HG02588 (cell line): ENCODE measurements at regions not wholly inside any gene's neighbourhood (a gene's known extent, or its start where the extent isn't known, plus 50 kb on each side); places are given as distances from the start of the nearest gene placed in this dataset.
A peak's percentile ranks its signal among the peaks of the same experiment; 100 is the strongest.
"Not testable (repeated sequence)": the region's sequence is repeated elsewhere in the genome, so short reads cannot be mapped to it uniquely, and the experiment has no call there.

Experiments used
- ATAC-seq: cut with Tn5 transposase; IDR thresholded peaks from one replicate; pipeline ENCODE4 v1.9.1; 2021; ENCODE audit warnings: mild to moderate bottlenecking, moderate library complexity; ENCODE audit not compliant: unreplicated experiment

DNA sequence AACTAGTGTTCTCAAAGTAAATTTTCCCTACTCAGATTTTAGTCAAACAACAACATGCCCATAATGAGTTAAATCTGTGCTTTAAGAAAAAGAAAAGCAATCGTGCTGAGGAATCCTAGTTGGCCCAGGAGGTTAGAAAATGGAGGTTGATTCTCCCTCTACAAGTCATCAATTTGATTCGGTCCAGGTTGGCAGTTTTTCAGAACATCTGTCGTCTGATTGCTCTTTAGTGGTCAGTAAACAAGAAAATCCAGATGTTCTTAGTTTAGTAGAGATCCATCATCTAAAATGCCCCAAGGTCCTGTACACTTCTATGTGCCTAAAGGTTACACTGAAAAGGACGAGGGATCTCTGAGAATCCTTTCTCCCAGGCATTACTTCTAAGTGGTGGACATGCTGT, 659.2 kb downstream of the MTRR start:
- ATAC-seq, result no peak

DNA sequence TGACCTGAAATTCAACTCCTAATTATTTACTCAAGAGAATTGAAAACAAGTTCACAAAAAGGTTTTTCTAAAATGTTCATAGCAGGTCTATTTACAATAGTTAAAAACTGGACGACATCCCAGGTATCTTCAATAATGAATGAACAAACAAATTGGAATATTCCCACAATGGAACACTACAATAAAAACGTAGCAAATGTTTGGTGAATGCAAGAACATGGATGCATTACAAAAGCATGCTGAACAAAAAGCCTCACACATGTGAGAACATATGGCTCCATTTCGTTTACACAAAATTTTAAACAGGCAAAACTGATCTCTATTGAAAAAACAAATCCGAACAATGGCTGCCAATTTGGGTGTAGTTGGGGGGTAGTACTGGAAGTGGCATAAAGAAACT, 669.9 kb downstream of the MTRR start:
- ATAC-seq, result no peak

DNA sequence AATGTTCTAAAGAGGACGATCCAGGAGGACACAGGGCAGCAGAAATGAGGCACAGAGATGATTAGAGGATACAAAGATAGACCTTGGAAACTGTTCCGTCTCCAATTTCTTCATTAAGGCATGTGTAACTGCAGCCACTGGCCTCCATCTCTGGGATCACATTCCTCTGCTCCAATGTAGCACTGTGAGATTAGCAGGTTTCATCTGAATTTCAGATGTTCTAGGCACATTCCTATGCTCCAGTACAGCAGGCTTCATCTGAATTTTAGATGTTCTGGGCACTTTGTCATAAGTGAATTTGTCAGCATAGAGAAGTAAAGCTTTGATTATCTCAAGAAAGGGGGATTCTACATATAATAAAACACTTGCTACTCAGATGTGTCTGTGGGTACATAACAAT, 671.4 kb downstream of the MTRR start:
- ATAC-seq, result no peak

DNA sequence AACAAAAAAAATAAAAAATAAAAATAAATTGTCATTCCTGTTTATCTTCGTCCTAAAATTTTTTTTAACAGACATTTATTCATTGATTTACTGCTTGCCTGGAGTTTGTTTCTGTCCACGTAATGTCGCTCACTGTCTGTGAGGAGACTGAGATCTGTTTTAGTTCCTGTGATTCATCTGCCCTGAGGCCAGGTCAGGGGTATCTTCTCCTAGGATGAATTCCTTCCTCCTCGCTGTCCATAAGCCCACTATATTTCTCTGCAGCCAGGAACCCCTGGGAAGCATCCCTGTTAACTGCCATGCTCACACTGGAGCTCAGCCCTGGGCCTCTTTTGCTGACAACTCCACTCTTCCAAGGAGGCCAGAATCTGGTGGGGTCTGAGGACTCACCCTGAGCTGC, 682.0 kb downstream of the MTRR start:
- no peak for ATAC-seq

DNA sequence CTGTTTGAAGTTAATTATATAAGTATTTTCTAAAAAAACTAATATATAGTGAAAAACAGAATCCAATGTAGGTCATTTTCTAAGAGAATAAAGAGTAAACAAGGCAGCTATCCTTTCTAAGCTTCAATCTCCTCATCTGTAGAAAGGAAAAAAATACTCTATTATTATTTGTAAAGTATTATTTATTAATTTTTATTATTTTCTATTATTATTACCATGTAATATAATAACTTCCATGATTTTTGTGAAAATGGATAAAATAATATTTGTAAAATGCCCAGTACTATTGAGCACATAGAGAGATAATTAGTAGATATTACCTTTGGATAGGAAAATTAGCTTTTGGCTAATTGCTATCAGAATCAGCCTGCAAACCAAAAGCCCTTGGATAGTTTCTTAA, 684.4 kb downstream of the MTRR start:
- ATAC-seq, result no peak

DNA sequence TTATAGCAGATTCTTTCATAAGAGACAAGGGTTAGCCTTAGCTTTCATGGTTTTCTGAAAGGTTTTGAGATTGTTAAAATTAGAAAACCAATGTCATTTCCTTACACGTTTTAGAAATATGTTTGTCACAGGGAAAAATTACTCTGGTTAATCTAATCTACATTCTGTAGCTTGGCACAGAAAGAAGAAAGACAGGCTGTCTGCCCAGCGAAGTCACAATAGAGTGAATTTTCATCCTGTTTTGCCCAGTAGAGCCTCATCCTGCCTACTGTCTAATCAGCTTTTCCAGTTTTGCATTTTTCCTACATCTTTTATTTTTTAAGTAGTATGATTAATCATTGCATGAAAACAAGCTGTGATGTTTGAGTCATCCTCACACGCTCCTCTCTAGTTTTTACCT, 688.8 kb downstream of the MTRR start:
- ATAC-seq, result no peak

DNA sequence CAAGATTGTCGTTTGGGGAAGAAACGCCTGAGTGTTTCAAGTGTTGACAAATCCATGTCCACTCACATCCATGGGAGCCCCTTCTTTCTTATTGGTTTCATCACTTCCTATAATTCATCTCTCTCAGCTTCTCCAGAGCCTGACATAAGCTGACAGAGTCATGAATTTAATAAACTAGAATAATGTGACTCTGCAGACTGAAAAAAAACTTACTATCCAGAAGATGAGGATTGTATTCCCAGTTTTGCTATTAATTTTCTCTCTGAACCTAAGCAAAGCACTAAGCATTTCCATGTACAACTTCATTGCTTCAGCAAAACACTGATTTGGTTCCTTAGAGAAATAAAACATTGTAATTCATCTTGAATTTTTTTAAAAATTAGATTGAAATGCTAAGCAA, 691.8 kb downstream of the MTRR start:
- no peak for ATAC-seq

DNA sequence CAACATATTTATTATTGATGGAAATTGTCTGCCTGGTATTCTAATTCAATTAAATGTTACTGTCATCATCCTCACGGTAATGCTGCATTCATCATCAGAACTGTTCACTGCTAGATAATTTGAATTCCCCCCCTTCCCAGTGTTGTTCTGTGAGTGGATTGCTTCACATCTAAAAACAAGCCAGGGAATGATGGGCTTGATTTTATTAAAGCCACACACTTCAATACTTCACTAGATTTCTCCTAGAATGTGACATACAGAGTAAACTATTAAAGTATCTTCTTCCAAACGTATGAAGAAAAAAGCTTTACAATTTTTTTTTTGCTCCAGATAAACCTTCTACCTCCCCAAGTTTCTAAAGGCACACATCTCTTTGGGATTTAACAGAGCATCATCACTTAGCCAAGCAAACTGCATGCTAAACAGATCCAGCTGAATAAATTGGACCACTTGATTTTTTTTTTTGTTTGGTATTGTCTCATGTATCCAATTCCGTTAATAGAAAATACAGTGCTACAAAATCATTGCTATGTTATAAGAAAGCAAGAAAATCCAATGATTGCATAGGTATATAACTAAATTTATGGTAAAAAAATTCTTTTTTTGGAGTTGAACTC, 692.4 kb downstream of the MTRR start:
- ATAC-seq, result no peak

DNA sequence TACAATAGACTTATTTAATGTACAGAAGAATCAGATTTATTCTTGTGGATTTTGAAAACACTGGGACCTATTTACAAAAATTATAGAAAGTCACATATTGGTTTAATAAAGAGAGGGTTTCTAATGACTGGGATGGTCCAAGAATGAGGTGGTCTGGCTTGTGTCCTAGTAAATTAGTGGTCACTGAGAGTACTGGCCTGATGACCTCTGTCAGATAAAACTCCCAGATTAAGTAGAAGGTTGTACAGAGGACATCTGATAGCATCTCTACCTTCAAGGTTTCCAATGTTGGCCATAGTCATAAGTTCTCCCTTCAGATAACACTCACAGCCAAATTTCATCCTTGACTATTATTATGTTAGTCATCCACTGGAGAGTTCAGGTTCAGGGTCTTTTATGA, 692.9 kb downstream of the MTRR start:
- ATAC-seq, result no peak

DNA sequence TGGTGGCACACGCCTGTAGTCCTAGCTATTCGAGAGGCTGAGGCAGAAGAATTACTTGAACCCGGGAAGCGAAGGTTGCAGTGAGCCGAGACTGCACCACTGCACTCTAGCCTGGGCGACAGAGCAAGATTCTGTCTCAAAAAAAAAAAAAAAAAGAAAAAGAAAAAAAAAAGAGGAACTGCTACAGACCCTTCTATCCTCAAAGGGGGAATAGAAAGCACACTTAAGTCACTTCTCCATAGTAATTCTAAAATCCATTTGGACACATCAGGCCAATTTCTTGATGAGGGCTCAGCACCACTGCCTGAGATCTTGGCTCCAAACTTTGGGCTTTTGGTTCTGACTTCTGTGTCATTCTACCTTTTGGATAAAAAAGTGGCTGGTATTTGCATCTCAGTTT, 694.6 kb downstream of the MTRR start:
- not testable (repeated sequence) for ATAC-seq

DNA sequence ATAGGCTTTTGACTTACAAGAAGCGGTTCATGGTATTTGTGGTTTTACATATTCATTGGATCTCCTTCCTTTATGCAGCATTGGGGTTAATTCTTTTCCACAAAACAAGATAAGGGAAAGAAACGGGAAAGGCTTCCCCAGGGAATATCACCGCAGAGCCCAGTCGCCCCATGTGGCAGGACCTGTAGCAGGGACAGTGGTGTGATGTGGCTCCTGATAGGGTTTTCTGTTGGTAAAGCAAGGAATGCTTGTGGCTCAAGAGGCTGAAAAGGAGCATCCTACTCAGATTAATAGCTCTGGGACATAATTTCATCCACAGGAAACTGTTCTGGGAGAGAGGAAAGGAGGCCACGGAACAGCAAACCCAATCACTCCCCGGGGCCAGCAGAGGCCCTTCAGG, 699.9 kb downstream of the MTRR start:
- ATAC-seq, result no peak

DNA sequence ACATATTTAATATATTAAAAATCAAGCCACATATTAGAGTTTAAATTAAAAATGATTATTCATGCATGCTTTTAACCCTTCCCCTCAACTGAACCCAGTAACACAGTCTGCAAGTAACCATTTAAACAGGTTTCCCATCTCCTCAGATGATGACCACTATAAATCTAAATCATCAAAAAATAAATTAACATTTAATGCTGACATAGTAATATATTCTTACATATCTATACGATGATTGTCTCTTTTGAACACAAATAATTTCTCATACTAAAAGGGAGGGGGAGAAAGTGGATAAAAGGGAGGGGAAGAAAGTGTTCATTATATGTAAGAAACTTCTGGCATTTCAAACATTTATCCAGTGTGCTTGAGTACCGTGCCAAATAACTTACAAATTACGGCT, 701.6 kb downstream of the MTRR start:
- ATAC-seq, result no peak

DNA sequence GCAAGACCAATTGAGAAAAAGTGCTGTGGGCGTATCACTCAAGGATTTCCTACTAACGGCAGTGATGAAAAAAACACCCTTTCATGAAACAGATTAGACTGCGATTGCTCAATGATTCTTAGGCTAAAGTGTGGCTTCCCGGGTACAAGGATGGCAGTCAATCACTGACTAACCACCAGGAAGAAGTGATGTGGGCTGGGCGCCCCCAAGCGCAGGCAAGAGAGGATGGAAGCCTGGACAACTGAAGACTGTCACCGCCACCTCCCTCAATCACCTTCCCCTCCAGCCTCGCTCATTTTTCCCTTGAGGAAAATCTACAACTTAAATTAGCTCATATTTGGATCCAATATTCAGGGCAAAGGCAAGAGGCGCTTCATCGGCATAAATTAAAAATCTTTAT, 707.2 kb downstream of the MTRR start:
- no peak for ATAC-seq

DNA sequence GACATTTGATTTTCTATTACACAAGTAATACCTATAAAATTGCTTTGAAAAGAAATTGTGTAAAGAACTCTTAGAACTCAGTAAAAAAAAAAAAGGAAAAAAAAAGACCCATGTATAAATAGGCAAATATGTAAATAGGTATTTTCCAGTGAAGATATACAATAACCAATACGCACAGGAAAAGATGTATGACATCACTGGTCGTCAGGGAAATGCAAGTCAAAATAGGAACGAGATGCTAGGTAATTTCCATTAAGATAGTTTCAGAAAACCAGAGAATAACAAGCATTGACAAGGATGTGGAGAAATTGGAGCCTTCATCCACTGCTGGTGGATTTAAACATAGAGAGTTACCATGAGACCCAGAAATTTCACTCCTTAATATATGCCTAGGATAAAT, 708.8 kb downstream of the MTRR start:
- ATAC-seq, result peak; percentile 70

DNA sequence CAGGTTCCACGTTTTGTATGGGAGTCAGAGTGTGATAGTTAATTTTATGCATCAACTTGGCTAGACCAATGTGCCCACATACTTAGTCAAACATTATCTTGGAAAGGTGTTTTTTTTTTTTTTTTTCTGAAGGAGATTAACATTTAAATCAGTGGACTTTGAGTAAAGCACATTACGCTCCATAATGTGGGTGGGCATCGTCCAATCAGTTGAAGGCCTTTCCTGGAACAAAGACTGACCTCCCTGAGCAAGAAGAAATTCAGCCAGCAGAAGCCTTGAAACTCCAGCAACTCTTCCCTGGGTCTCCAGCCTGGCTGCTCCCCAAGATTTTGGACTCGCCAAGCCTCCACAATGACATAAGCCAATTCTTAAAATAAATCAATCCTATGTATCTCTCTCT, 711.4 kb downstream of the MTRR start:
- no peak for ATAC-seq

DNA sequence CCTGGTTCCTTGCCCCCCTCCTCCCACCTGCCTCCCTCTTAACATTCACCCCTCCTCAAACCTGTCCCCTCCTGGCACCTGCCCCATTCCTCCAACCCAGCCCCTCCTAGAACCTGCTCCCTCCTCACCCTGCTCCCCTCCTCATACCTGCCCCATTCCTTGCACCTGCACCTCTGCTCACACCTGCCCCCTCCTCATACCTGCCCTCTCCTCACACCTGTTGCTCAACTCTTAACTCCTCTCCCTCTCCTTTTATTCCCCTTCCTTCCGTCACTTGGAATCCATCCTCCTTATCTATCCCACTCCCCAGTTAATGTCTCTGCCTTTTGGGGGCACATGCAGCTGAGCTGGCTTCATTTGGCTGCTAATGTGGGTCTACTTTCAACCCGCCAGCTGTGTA, 712.1 kb downstream of the MTRR start:
- no peak for ATAC-seq

DNA sequence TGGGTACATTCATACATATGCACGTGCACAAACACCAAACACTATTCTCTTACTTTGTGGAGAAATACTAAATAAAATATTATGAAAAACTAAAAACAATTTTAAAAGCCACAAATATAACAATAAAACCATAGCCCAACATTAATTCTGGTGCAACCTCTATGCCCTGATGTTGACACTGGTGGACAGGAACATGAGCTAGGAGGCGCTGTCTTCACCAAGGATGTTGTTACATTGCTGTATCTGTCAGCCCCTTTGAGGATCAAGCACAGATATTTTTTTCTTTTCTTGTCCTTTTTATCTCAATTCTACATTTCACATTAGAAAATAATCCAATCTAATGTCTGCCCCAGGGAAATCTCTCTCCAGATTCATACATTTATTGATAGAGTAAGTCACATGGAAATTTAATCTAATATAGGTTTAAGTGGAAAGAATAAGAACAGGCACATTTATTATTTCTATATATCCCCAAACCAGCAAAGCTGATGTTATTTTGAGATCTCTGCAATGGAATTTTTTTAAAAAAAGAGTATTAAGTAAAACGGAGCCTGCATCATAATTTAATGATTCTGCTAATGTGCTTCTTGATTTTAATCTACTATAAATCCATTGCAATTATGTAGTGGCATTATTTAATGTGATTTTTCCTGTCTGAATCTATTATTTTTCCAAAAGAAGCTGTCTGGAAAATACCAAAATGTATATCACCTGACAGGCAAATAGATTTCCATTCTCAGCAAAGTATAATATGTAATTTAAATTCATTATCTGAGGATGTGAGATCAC, 716.5 kb downstream of the MTRR start:
- ATAC-seq, result no peak

DNA sequence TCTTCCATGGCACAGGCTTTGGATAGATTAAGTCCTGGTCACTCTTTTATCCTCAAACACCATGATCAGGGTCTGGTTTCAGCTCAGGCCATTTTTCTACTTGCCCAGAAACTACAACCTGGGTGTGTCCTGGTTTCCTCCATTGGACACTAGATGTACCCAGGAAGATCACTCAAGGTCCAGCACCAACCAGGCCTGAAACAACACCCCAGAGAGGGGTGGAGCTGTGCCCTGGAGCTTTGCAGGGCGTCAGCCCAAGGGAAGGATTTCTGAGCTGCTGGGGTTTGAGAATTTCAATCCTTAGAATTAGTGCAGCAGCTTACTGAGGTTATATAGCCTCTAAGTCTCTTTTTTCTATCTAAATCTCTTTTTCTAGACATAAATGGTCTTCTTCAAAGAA, 722.0 kb downstream of the MTRR start:
- no peak for ATAC-seq

DNA sequence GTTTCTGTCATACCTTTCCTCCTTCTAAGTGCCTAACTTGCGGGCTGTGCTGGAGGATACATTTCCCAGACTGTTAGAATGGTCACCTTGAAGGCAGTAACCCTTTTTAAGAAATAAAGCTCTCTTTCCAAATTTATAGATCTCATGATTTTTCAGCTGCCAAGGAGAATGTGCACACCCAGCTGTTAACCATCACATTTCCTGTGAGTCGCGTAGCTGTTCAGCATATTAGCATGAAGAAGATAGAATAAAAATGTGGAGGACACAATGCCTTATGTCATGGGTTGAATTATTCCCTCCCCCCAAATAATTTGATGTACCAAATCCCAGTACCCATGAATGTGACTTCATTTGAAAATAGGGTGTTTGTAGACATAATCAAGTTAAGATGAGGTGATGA, 729.4 kb downstream of the MTRR start:
- no peak for ATAC-seq

DNA sequence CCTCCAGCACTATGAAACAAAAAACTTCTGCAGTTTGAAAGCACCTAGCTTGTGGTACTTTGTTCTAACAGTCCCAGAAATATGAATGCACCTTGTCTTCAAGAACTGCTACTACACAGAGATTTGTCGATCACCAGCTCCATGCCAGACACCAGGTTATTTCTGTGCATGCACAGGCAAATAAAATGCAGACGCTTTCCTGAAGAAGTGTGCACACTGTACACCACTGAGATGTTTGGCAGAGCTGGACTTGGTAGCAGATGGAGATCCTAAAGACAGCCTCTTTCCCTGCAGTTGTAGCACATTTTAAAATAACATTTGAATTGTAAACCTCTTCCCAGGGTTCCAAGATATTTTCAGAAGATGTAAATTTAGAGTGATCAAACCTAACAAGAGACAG, 730.0 kb downstream of the MTRR start:
- ATAC-seq, result no peak

DNA sequence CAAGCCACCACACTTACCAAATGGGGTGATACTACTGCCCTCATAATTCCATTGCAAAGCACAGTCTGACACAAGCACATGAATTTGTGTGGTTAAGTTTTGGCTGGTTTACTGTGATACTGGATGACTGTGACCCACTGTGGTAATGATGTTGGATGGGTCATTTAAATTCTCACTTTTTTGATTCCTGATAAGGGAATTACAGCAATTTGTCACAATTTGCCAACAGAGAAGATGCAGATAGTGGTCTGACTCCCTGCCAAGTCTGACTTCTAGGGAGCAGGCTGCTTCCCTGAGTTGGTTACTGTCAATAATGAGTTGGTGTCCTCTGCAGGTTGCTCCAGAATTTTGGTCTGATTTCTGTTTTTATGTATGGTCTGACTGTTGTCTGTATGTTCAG, 731.9 kb downstream of the MTRR start:
- ATAC-seq, result no peak

DNA sequence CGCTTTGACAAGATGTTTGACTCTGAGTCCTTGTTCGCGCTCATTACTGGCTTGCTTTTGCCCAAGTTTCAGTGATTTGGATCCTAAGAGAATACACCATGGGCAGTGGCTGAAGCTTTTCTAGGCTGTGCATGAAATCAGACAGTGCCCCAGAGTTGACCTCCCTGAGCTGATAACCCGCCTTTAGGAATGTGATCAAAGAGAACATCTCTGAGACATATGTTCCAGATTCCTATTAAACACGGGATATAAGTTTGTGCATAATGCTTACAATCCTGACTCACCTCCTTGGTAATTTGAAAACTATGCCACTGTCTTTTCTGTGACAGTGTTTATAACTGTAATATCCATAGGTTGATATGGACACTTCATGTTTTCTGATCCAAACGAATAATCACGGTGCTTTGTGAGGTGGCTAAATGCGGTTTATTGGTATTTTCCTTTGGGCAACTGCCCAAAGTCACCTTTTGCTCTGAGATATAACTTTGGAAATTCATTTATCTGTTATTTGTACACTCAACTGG, 732.9 kb downstream of the MTRR start:
- ATAC-seq, result no peak

DNA sequence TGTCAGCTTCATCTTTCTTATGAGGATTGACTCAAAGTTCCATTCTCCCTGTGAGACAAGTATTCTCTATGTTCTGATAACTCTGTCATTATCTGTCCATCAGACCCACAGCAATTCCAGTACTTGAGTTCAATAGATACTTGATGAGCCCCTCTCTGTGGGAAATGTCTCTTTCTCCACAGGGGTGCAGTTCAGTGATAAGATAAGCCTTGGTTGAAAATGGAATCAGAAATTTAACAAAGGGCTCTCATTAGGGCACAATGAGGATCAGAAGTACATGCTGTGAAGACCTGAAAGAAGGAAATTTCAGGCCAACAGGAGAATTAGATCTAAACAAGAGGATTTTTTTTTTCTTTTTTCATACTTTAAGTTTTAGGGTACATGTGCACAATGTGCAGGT, 737.3 kb downstream of the MTRR start:
- no peak for ATAC-seq
